HEK293T (cell line): ENCODE measurements at regions not wholly inside any gene's neighbourhood (a gene's known extent, or its start where the extent isn't known, plus 50 kb on each side); places are given as distances from the start of the nearest gene placed in this dataset.

Experiments
- FOXK2 ChIP-seq: fragments of 450-650 bp; IDR thresholded peaks from 2 replicates; pipeline ENCODE4 v1.6.1; 2016; ENCODE audit warnings: mild to moderate bottlenecking
- LEF1 ChIP-seq: fragments of 450-650 bp; IDR thresholded peaks from 2 replicates; pipeline ENCODE4 v1.6.1; 2017; ENCODE audit warnings: mild to moderate bottlenecking, borderline replicate concordance
- TF ChIP-seq, protein P1 (sequence below): fragments of 450-650 bp; IDR thresholded peaks from 2 replicates; pipeline ENCODE4 v1.6.1; 2016

DNA sequence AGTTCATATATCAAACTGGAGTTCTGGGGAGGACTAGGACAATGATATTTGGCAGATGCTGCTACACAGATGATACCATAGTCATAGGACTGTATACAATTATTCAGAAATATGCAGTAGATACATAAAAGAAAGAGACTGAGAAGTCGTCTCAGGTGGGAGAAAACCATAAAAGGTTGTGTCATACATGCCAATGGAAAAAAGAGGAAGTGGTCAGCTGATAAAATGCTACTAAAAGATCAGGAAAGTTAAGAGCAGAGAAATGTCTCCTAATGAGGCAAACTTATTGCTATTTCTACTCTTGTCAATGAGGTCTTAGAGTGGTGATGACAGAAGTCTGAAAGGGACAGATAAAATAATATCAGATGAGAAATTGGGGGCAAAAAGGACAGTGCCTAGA, 407.6 kb downstream of the COL12A1 start:
- TF ChIP-seq FOXK2 (no peak), LEF1 (no peak)
- TF ChIP-seq, protein P1, sequence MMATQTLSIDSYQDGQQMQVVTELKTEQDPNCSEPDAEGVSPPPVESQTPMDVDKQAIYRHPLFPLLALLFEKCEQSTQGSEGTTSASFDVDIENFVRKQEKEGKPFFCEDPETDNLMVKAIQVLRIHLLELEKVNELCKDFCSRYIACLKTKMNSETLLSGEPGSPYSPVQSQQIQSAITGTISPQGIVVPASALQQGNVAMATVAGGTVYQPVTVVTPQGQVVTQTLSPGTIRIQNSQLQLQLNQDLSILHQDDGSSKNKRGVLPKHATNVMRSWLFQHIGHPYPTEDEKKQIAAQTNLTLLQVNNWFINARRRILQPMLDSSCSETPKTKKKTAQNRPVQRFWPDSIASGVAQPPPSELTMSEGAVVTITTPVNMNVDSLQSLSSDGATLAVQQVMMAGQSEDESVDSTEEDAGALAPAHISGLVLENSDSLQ = no peak
